GM12872 (cell line): ENCODE measurements at regions not wholly inside any gene's neighbourhood (a gene's known extent, or its start where the extent isn't known, plus 50 kb on each side); places are given as distances from the start of the nearest gene placed in this dataset.

ENCODE experiments used
- TF ChIP-seq, protein P1 (sequence below): IDR thresholded peaks from 3 replicates; pipeline ENCODE4 v1.5.1; 2011; ENCODE audit warnings: low read depth, mild to moderate bottlenecking, low read length, moderate library complexity; ENCODE audit not compliant: insufficient read depth

DNA sequence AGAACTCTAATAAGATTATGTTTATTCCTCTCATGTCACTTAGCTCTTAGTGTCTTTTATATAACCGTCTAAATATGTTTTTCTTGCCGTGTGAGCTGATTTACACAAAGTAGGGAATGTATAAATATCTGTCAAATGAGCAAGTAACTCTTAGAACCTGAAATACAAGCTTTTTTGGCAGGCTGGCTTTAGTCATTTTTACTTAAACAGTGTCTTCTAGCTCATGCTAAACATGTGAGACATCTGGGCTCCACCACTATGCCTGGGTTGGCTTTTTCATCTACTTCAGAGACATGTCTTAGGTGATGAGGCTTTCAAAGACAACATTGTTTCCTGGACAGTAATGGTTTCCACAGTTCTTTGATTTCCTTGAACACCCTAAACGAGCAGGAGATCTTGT is 137.2 kb upstream of the ZNF608 start:
- TF ChIP-seq, protein P1, sequence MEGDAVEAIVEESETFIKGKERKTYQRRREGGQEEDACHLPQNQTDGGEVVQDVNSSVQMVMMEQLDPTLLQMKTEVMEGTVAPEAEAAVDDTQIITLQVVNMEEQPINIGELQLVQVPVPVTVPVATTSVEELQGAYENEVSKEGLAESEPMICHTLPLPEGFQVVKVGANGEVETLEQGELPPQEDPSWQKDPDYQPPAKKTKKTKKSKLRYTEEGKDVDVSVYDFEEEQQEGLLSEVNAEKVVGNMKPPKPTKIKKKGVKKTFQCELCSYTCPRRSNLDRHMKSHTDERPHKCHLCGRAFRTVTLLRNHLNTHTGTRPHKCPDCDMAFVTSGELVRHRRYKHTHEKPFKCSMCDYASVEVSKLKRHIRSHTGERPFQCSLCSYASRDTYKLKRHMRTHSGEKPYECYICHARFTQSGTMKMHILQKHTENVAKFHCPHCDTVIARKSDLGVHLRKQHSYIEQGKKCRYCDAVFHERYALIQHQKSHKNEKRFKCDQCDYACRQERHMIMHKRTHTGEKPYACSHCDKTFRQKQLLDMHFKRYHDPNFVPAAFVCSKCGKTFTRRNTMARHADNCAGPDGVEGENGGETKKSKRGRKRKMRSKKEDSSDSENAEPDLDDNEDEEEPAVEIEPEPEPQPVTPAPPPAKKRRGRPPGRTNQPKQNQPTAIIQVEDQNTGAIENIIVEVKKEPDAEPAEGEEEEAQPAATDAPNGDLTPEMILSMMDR = no peak

- TF ChIP-seq, protein P1 = no peak
Observed at GRCh38 chr5:124884114-124884513, 137.7 kb upstream of the ZNF608 start.

GRCh38 chr5:124885490-124885889 is 139.1 kb upstream of the ZNF608 start:
- TF ChIP-seq, protein P1 = no peak

DNA sequence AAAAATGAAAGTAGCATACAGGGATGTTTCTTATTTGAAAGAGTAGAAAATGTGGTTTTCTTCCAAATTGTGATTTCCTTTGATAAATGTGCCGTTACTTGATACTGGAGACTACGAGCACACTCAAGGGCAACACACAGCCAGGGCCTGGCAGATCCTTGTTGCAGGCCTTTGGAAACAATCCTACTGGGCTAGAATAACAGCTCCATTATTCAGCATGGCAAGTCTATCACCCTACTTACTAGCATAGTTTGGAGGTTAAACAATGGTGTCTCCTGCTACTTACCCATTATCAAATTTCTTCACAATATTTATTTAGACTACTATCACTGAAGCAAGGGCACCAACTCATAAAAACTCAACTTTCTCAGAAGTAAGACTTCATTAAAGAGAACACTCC is 140.8 kb upstream of the ZNF608 start:
- TF ChIP-seq, protein P1 = no peak

- TF ChIP-seq, protein P1 = no peak
Observed at GRCh38 chr5:124888050-124888506, 141.6 kb upstream of the ZNF608 start.

GRCh38 chr5:124888622-124889485 is 142.4 kb upstream of the ZNF608 start:
- TF ChIP-seq, protein P1 = no peak

- TF ChIP-seq, protein P1 = no peak
Observed at GRCh38 chr5:124889486-124889825, 143.0 kb upstream of the ZNF608 start.
